Left kidney (tissue), 1 donor: ENCODE measurements at regions not wholly inside any gene's neighbourhood (a gene's known extent, or its start where the extent isn't known, plus 50 kb on each side); places are given as distances from the start of the nearest gene placed in this dataset.
A peak's percentile ranks its signal among the peaks of the same experiment; 100 is the strongest.

Experiments used
- DNase-seq: peaks from one replicate; pipeline ENCODE4 v3.0.0-alpha.2; 2013

DNA sequence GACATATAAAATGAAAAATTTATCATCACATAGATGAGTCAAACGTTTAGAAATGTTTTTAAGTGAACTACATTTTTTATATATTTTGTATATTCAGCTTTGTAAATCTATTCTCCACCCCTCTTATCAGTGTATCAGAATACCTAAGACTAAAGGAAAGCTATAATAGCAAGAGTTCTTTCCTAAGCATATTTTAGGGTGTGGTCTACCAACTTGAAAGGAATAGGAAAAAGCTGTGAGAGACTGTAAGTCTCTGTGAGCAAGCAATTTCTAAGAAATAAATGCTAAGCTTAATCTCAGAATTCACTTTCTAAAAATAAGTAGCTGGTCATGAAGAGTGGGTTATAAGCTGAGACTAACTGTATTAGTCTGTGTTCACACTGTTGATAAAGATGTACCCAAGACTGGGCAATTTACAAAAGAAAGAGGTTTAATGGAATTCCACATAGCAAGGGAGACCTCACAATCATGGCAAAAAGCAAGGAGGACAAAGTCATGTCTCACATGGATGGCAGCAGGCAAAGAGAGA, 175.4 kb upstream of the PREP start:
- DNase-seq = no peak

DNA sequence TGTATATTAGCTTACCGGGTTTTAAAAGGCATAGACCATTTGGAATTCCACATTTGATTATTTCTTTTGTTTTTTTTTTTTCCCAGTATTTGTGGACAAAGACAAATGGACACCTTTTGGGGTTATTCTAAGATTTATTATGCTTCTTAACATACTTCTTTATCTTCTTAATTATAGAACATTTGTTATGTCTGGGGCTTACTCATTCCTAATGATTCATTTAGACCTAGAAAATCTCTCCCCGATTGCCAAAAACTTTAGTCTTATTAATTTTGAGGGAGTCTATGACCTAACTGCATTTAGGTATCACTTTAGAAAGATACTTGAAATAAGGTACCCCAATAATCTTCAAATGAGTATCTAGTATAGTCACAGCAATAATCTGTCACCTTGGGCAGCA, 170.7 kb upstream of the PREP start:
- no peak for DNase-seq

- DNase-seq = no peak
Measured at GRCh38 chr6:105573138-105573537, 170.3 kb upstream of the PREP start.

GRCh38 chr6:105570416-105570815, 167.5 kb upstream of the PREP start:
- DNase-seq = no peak

DNA sequence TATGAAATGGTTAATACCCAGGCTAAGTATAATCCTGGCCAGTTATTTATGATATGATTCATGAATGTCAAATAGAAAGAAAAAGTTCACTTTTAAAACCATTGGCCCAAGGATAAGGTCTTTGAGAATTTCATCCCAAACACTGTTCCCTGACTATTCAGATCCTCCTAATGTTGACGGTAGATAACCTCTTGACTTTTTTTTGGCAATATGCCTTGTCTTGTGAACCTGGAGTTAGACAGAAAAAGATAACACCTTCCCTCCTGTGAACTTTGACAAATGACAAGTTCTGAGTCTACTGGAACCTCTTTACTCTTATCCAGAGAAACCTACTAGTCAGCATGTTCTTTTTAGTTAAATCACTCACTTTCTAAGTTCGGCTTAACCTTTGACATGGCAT, 166.8 kb upstream of the PREP start:
- DNase-seq = no peak

GRCh38 chr6:105568751-105569150, 165.9 kb upstream of the PREP start:
- DNase-seq = no peak

DNA sequence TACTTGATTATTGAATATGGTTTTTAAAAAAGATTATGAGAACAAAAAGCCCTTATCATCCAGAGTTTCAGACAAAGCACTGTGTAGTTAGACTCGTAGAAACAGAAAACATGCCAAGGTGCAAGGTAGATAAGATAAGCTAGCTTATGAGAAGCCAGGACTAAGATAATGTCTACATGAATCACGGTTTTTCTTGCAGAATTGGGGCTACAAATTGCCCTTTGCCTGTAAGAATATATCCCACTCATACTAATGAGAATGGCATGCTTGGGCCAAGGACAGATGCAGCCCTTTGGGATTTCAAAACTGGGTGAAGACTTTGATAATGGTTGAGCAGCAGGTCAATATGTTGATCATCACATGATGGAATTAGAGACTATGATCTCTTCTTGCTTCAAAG, 165.3 kb upstream of the PREP start:
- DNase-seq = no peak

- no peak for DNase-seq
Measured at GRCh38 chr6:105567140-105567539, 164.3 kb upstream of the PREP start.

DNA sequence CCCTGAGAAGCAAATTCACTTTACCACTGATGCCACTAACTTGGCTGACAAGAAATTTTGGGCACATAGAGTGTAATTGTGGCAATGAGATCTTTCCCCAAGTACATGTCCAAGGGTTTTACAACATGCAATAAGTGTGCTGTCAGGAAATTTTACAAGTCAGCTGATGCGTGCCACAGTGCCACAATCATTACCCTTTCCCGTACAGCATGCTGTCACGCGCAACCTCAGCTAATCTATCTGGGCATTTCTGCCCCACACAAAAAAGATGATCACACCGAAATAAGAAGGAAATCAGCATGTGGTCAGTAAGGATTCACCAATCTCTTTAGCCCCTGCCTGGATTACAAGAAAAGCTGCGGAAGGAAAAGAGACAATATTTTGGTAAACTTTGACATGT, 163.6 kb upstream of the PREP start:
- DNase-seq = no peak

DNA sequence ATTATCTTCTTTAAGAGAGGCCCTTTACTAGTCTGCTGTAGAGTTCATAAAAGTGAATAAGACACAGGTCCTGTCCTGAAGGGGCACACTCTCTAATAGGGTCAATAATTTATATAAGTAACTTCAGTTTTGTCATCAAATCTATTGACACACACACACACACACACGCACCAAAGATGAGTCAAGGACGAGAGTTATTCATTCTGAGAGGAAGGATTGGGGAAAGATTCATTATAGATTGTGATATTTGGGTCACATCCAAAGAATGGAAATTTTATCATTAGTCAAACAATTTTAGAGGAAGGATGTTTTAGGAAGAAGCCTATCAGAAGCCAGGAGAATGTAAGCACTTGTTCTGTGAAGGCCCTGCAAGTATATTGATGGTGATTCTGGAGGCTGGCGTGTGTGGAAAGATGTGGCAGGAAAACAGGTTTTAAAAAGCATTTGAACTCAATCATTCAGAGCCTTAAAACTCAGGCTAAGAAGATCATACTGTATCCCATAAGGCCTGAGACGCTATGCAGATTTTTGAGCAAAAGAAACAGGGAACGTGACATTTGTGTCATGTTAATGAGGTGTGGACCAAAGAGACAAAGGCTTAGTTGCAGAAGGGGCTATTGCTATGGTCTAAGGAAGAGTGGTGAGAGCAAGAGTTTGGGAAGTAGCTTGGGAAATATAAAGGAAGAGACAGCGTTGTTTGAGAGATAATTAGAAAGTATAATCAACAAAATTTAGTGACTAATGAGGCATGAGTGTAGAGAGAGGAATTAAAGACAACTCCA, 161.4 kb upstream of the PREP start:
- no peak for DNase-seq

DNA sequence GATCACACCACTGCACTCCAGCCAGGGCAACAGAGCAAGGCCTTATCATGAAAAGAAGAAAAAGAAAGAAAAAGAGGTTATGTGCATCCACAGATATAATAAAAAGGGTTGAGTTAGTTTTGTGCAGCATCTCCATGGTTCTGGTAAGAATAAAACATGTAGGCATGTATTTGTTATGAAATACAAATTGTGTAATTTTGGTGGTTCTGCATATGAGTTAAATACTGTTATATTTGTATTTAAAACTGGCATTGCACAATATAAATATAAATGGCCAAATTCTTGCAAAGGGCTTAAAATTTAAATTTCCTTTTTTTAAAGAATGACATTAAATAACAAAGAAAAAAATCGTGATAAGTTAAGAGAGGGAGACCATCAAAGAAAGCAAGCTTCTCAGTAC, 159.1 kb upstream of the PREP start:
- DNase-seq = no peak

DNA sequence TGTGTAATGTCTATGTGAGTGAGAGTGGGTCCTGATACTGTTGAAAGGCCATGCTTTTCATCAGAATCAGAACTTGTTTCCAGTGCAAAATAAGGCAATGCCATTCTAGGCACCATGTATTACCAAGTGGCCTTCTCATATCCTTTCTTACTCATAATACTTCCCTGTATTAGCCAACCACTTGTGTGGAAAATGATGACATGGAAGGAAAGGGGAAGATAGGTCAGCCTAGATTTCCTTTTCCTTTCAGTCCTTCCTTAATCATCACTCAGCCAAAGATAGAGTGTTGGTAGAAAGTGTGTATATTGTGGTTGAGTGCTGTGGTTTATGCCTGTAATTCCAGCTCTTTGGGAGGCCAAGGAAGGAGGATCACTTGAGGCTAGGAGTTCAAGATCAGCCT, 158.6 kb upstream of the PREP start:
- DNase-seq = no peak

DNA sequence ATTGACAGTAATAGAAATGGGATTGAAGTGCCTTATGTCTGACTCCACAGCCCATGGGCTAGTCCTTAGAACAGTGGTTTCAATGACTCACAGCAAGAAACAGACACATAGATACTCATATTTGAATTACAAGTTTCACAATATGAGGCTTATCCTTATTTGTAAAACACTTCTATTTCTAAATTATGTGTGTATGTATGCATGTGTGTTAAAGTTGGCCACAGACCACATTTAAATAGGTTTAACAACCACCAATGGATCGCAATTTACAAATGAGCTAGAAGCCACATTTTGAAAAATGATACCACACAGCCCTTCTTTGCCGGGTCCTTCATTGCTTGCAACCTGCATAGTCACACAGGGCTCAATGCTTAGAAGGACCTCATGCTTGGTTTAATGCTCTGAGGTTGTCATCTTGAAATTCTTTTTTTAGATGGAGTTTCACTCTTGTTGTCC, 157.8 kb upstream of the PREP start:
- no peak for DNase-seq

DNA sequence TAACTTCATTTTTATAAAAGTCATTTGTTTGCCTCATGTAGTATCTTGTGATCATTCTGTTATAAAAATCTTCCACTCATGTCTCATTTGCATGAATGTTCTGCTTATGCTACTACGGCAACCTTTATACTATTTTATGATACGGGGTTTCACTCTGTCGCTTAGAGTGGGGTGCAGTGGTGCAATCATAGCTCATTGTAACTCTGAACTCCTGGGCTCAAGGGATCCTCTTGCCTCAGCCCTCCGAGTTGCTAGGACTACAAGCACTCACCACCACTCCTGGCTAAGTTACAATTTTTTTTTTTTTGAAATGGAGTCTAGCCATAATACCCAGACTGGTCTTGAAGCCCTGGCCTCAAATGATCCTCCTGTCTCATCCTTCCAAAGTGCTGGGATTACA, 154.4 kb upstream of the PREP start:
- no peak for DNase-seq

DNA sequence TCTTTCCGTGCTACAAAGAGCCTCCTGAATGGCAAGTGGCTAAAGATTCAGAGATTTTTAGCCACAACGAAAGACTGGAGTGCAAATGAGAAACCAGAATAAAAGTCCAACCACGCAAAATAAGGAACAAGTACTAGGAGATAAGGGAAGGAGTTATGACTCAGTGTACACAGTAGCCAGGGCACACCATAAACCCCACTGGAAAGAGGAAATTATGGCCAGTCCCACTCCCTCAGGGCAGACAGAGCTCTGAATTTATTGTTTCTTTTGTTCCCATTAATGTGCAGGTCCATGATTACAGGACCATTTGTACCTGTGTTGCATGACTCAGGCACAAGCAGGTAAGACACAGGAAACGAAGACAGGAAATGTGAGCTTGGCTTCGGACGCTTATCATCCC, 150.3 kb upstream of the PREP start:
- no peak for DNase-seq

DNA sequence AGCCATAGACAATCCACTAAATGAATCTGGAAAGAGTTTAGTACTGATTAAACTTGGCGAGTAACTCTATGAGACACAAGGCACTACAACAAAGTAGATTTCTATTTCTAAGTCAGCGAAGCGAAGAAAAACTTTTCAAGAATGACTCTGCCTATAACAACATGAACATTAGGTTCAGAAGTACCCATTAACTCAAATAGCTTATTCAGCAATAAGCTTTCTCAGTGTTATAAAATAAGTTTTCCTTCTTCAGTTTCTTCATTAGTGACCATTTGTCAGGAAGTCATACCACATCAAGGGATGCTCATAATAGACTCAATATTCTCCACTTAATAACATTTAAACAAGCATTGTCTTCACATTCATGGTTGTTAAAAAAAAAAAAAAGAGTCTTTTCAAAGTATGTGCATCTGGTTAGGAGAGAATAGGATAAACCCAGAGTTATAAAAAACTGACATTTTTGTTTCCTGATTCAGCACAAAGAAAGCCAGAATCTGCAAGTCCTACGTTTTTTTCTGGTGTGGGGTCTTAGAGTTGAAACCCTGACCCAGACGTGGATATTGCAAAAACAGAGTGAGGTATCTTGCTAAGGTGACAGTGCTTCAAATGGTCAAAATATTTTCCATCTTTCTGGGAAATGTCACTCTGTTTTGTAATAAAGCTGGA, 148.2 kb upstream of the PREP start:
- peak; percentile 2 for DNase-seq

GRCh38 chr6:105546754-105547153, 143.9 kb upstream of the PREP start:
- DNase-seq = no peak

GRCh38 chr6:105545947-105546731, 143.3 kb upstream of the PREP start:
- no peak for DNase-seq

DNA sequence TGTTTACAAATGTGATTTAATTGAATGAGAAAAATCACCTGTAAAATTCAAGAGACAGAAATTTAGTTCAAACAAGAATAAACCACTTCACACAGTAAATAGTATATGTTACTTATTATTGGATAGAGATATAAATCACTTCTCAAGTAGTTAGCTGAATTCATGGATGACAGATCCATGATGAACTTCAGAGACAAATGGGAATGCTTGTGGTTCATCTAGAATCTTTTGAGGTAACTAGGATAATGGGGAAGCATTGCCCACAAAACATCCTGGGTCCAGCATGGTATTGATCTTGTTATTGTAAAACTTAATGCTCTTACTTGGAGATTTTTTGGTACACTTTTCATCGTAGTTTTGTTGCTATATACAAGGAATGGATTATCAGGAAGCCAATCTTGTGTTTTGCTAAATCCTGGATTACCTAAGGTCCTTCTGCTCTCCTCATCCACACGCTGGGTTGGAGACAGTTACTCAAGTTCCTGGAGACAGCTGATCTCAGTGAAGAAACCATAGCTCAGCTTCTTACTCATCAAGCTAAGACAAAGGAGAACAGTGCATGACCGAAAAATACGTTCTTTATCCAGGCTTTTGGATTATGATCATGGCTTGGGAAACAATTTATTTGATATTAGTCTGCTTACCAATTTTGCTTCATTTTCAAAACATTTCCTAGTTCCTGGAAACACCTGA, 142.5 kb upstream of the PREP start:
- DNase-seq = no peak

- no peak for DNase-seq
Measured at GRCh38 chr6:105539911-105540310, 137.0 kb upstream of the PREP start.

DNA sequence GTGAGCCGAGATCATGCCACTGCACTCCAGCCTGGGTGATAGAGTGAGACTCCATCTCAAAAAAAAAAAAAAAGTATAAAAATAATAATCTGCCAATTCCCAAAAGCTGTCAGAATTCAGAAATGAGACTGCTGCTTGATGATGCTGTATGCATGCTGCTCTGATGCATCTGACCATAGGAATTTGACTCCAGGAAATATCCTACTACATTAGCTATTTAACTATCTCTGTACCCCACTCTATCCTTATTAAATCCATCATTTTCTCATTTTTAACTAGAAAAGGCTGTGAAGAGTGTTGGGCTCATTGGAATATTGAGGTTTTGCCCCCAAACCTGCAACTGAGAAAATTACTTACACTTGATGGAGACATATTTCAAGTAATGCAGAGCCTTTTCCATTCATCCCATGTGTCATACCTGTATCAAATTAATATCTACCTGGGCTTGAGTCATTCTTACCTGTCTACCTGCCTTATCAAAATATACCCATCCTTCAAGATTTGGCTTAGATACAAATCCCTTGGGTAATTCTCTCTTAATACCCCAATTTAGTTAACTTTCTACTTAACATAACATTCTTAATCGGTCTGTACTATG, 135.2 kb upstream of the PREP start:
- DNase-seq = no peak

DNA sequence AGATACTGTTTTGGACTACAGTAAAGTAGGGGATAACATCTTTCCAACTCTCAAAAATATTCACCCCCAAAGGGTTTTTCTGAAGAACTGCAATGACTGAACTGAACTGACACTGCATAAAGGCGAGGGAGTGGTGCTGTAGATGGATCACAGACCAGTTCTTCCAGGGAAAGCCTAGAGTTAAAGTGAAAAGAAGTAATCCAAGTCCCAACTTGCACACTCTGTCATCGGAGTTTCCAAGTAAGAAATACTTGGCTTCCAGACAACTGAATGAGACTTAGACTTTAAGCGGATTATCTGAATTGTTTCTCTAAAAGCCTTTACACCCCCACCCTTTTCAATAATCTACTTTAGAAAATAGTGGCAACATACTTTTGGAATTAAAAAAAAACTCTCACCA, 134.1 kb upstream of the PREP start:
- no peak for DNase-seq
